H1 (cell line): ENCODE measurements at regions not wholly inside any gene's neighbourhood (a gene's known extent, or its start where the extent isn't known, plus 50 kb on each side); places are given as distances from the start of the nearest gene placed in this dataset.

Source experiments
- CTCF ChIA-PET: fragments of 300-600 bp; sonication (Branson Sonifier 250); formaldehyde crosslinking; loops from one replicate; lab custom pipeline; 2021; ENCODE audit not compliant: partially characterized antibody; lab: Charles Lee
- POLR2A ChIA-PET: fragments of 300-600 bp; sonication (Branson Sonifier 250); formaldehyde crosslinking; loops from one replicate; lab custom pipeline; 2021; ENCODE audit warnings: inconsistent platforms; ENCODE audit not compliant: partially characterized antibody; lab: Charles Lee
- DNase-seq, 2 experiments: peaks; one replicate each; pipeline versions ENCODE4 v3.0.0 to v3.0.0-alpha.2; 2010 to 2022; ENCODE audit warnings: low spot score in 2 of 2, low read depth in 1 of 2, mixed read lengths in 1 of 2
- FAIRE-seq: peaks from 2 replicates; lab custom pipeline; 2011; peaks lifted over from hg19 to GRCh38; lab: Jason Lieb, UNC
- H2AFZ ChIP-seq: 2 replicates; pipeline ENCODE4 v1.8.1; 2012; ENCODE audit warnings: low read length, inconsistent platforms
- H2AK5ac ChIP-seq: 2 replicates; pipeline ENCODE4 v1.6.1; 2013; ENCODE audit warnings: low read depth, low read length
- H2BK120ac ChIP-seq: replicated peaks from 2 replicates; pipeline ENCODE3; 2013; ENCODE audit warnings: low read depth, low read length, inconsistent platforms
- H2BK12ac ChIP-seq: 2 replicates; pipeline ENCODE4 v1.6.1; 2013; ENCODE audit warnings: low read depth, low read length
- H2BK15ac ChIP-seq: 2 replicates; pipeline ENCODE4 v1.6.1; 2013; ENCODE audit warnings: low read length
- H2BK20ac ChIP-seq: 2 replicates; pipeline ENCODE4 v1.6.1; 2013; ENCODE audit warnings: low read length
- H2BK5ac ChIP-seq: 2 replicates; pipeline ENCODE4 v1.6.1; 2013; ENCODE audit warnings: low read depth, low read length
- H3K14ac ChIP-seq: 2 replicates; pipeline ENCODE4 v1.6.1; 2013; ENCODE audit warnings: inconsistent platforms; ENCODE audit not compliant: insufficient read length
- H3K18ac ChIP-seq: 2 replicates; pipeline ENCODE4 v1.6.1; 2013; ENCODE audit warnings: low read length; ENCODE audit errors: extremely low read depth
- H3K23ac ChIP-seq: 2 replicates; pipeline ENCODE4 v1.6.1; 2013; ENCODE audit warnings: inconsistent platforms; ENCODE audit not compliant: insufficient read length
- H3K23me2 ChIP-seq: 2 replicates; pipeline ENCODE4 v1.6.1; 2013; ENCODE audit warnings: low read depth, low read length
- H3K27ac ChIP-seq: 2 replicates; pipeline ENCODE4 v1.6.1; 2011; ENCODE audit warnings: low read depth, low read length, inconsistent platforms
- H3K27me3 ChIP-seq, 4 experiments: replicated peaks in 1 of 4; 1 replicate in 1 of 4; 2 replicates in 3 of 4; pipeline versions ENCODE4 v1.6.1 to v1.8.1; 2011 to 2013; ENCODE audit warnings: low read length in 3 of 4, mild to moderate bottlenecking in 3 of 4, inconsistent platforms in 2 of 4, mixed read lengths in 2 of 4, moderate library complexity in 1 of 4; ENCODE audit not compliant: control insufficient read depth in 3 of 4, insufficient read depth in 3 of 4; ENCODE audit errors: extremely low read depth in 1 of 4
- H3K36me3 ChIP-seq, 4 experiments: 2 replicates each; pipeline versions ENCODE4 v1.6.1 to v1.8.1; 2011 to 2013; ENCODE audit warnings: mild to moderate bottlenecking in 4 of 4, low read length in 3 of 4, moderate library complexity in 2 of 4, control low read depth in 1 of 4, inconsistent platforms in 1 of 4; ENCODE audit not compliant: insufficient read depth in 4 of 4, control insufficient read depth in 2 of 4
- H3K4ac ChIP-seq: replicated peaks from 2 replicates; pipeline ENCODE3; 2013; ENCODE audit warnings: low read length, low read depth, mixed read lengths, inconsistent platforms; ENCODE audit not compliant: insufficient read length
- H3K4me1 ChIP-seq, 4 experiments: replicated peaks in 1 of 4; 1 replicate in 1 of 4; 2 replicates in 3 of 4; pipeline versions ENCODE4 v1.6.1 to v1.8.1; 2011 to 2013; ENCODE audit warnings: low read length in 3 of 4, inconsistent platforms in 2 of 4, mixed read lengths in 1 of 4; ENCODE audit not compliant: insufficient read depth in 4 of 4, control insufficient read depth in 3 of 4
- H3K4me2 ChIP-seq, 2 experiments: 2 replicates each; pipeline versions ENCODE4 v1.6.1 to v1.8.1; 2011 to 2013; ENCODE audit warnings: low read depth in 2 of 2, low read length in 2 of 2, control low read depth in 1 of 2, inconsistent platforms in 1 of 2, mild to moderate bottlenecking in 1 of 2; ENCODE audit not compliant: insufficient read depth in 1 of 2
- H3K4me3 ChIP-seq, 4 experiments: fragments of 200-600, 300-600 bp in 1 of 4; sonication (generic), shearing (Covaris generic), sonication (Bioruptor Twin) in 1 of 4; 2 replicates each; pipeline versions ENCODE4 v1.5.1 to v1.8.1; 2011 to 2016; ENCODE audit warnings: low read length in 4 of 4, low read depth in 3 of 4, control low read depth in 2 of 4, inconsistent platforms in 2 of 4, mild to moderate bottlenecking in 2 of 4, mixed read lengths in 1 of 4, moderate library complexity in 1 of 4; ENCODE audit not compliant: insufficient read depth in 2 of 4; ENCODE audit errors: extremely low read depth in 1 of 4
- H3K56ac ChIP-seq: replicated peaks from 2 replicates; pipeline ENCODE3; 2013; ENCODE audit warnings: low read depth, mild to moderate bottlenecking, mixed read lengths, low read length, inconsistent platforms; ENCODE audit not compliant: insufficient read length
- H3K79me1 ChIP-seq: 2 replicates; pipeline ENCODE4 v1.6.1; 2013; ENCODE audit warnings: low read depth, low read length, control low read depth
- H3K79me2 ChIP-seq, 2 experiments: 2 replicates each; pipeline versions ENCODE4 v1.6.1 to v1.8.1; 2012 to 2013; ENCODE audit warnings: low read length in 2 of 2, mild to moderate bottlenecking in 2 of 2, inconsistent platforms in 1 of 2; ENCODE audit not compliant: insufficient read depth in 2 of 2, control insufficient read depth in 1 of 2
- H3K9ac ChIP-seq, 4 experiments: replicated peaks in 1 of 4; 1 replicate in 1 of 4; 2 replicates in 3 of 4; pipeline versions ENCODE4 v1.6.1 to v1.8.1; 2011 to 2013; ENCODE audit warnings: low read depth in 3 of 4, low read length in 3 of 4, control low read depth in 2 of 4, mild to moderate bottlenecking in 2 of 4, moderate library complexity in 2 of 4, inconsistent platforms in 1 of 4; ENCODE audit errors: extremely low read depth in 1 of 4
- H3K9me3 ChIP-seq, 2 experiments: 2 replicates each; pipeline versions ENCODE4 v1.6.1 to v1.8.1; 2012 to 2013; ENCODE audit warnings: mild to moderate bottlenecking in 2 of 2, moderate library complexity in 2 of 2, control low read depth in 1 of 2, inconsistent platforms in 1 of 2, low read depth in 1 of 2, low read length in 1 of 2, mixed read lengths in 1 of 2; ENCODE audit not compliant: insufficient read depth in 2 of 2
- H4K20me1 ChIP-seq, 2 experiments: replicated peaks in 1 of 2; 2 replicates each; pipeline versions ENCODE3 to v1.8.1; 2011 to 2013; ENCODE audit warnings: inconsistent platforms in 2 of 2, low read length in 2 of 2, mild to moderate bottlenecking in 1 of 2; ENCODE audit not compliant: insufficient read depth in 2 of 2, control insufficient read depth in 1 of 2
- H4K5ac ChIP-seq: 2 replicates; pipeline ENCODE4 v1.6.1; 2013; ENCODE audit warnings: low read length, low read depth, mixed read lengths, inconsistent platforms; ENCODE audit not compliant: insufficient read length
- H4K8ac ChIP-seq: 2 replicates; pipeline ENCODE4 v1.8.0; 2013; ENCODE audit warnings: mild to moderate bottlenecking, moderate library complexity, low read length, inconsistent platforms; ENCODE audit not compliant: insufficient read depth; ENCODE audit errors: extremely low read depth
- H4K91ac ChIP-seq: replicated peaks from 2 replicates; pipeline ENCODE3; 2013; ENCODE audit warnings: low read length, mixed read lengths, inconsistent platforms; ENCODE audit not compliant: insufficient read length
- ATF3 ChIP-seq: IDR thresholded peaks from 2 replicates; pipeline ENCODE4 v1.6.1; 2011; ENCODE audit warnings: low read depth, mild to moderate bottlenecking, low read length; ENCODE audit not compliant: insufficient read depth
- BACH1 ChIP-seq: IDR thresholded peaks from 2 replicates; pipeline ENCODE4 v1.6.1; 2012; ENCODE audit warnings: low read length, improper control_type of control experiment
- CBX5 ChIP-seq: fragments of 300-800, 300-1000 bp; sonication (generic); IDR thresholded peaks from 2 replicates; pipeline ENCODE4 v1.7.1; 2016; ENCODE audit warnings: antibody characterized with exemption, low read length, low read depth
- CHD1 ChIP-seq: IDR thresholded peaks from 2 replicates; pipeline ENCODE4 v1.6.1; 2012; ENCODE audit warnings: low read depth, low read length, improper control_type of control experiment
- EP300 ChIP-seq, 2 experiments: IDR thresholded peaks; 1 replicate in 1 of 2; 2 replicates in 1 of 2; pipeline ENCODE4 v1.6.1; 2011 to 2012; ENCODE audit warnings: low read depth in 2 of 2, low read length in 2 of 2, mild to moderate bottlenecking in 2 of 2, borderline replicate concordance in 1 of 2, inconsistent platforms in 1 of 2, moderate library complexity in 1 of 2
- JUND ChIP-seq: IDR thresholded peaks from 2 replicates; pipeline ENCODE4 v1.6.1; 2011; ENCODE audit warnings: mild to moderate bottlenecking, improper control_type of control experiment, low read length
- PHF8 ChIP-seq: fragments of 200-600 bp; sonication (generic); conservative IDR thresholded peaks from 2 replicates; pipeline ENCODE4 v1.7.1; 2012; ENCODE audit warnings: low read depth, mild to moderate bottlenecking, inconsistent platforms, low read length, moderate library complexity
- SAP30 ChIP-seq: fragments of 300-600 bp; sonication (generic); IDR thresholded peaks from 2 replicates; pipeline ENCODE4 v1.7.1; 2012; ENCODE audit warnings: low read length, moderate library complexity, mild to moderate bottlenecking, inconsistent platforms; ENCODE audit not compliant: insufficient read depth, insufficient replicate concordance
- SP4 ChIP-seq: IDR thresholded peaks from 2 replicates; pipeline ENCODE4 v1.6.1; 2012; ENCODE audit warnings: low read length, inconsistent platforms
- SRF ChIP-seq: IDR thresholded peaks from 2 replicates; pipeline ENCODE4 v1.6.1; 2011; ENCODE audit warnings: mild to moderate bottlenecking, low read depth, low read length, moderate library complexity
- TAF1 ChIP-seq: IDR thresholded peaks from 2 replicates; pipeline ENCODE4 v1.6.1; 2011; ENCODE audit warnings: mild to moderate bottlenecking, low read depth, low read length
- USF2 ChIP-seq: IDR thresholded peaks from 2 replicates; pipeline ENCODE4 v1.6.1; 2011; ENCODE audit warnings: low read length, improper control_type of control experiment
- WGBS, 2 experiments: shearing (Covaris generic) in 1 of 2; methylation state at CpG; one replicate each; pipeline versions ENCODE4 v1.1.6 to v1.1.7; 2013 to 2015; ENCODE audit warnings: low lambda C conversion rate in 2 of 2, mixed read lengths in 2 of 2, inconsistent platforms in 1 of 2, low coverage in 1 of 2, missing lambda C conversion rate in 1 of 2; ENCODE audit not compliant: insufficient replicate concordance in 2 of 2, insufficient coverage in 1 of 2, insufficient read length in 1 of 2; ENCODE audit errors: extremely low coverage in 1 of 2, missing lambda C conversion rate in 1 of 2; 5-methylcytosine and 5-hydroxymethylcytosine counted together

GRCh38 chr1:181416268-181416860 is 67.0 kb upstream of the CACNA1E start:
- Histone ChIP-seq H3K4me3 (no peak overlapping the region), H3K23ac (no peak overlapping the region), H4K20me1 (no peaks in the 10 kb centered on the region), H2BK20ac (no peak overlapping the region), H3K23me2 (no peaks in the 10 kb centered on the region), H4K8ac (no peak overlapping the region), H3K4me1 (no peaks in the 10 kb centered on the region), H3K4me2 (no peak overlapping the region), H2BK5ac (no peak overlapping the region), H4K5ac (no peak overlapping the region), H3K14ac (no peak overlapping the region), H2BK12ac (no peak overlapping the region), H3K79me2 (no peaks in the 10 kb centered on the region), H2BK15ac (no peak overlapping the region), H2BK120ac (no peak overlapping the region), H3K27ac (no peak overlapping the region), H3K56ac (no peak overlapping the region), H3K27me3 (no peaks in the 10 kb centered on the region), H2AFZ (no peak overlapping the region), H3K4ac (no peak overlapping the region), H3K18ac (no peak overlapping the region), H2AK5ac (no peak overlapping the region), H3K79me1 (no peaks in the 10 kb centered on the region), H3K9me3 (no peaks in the 10 kb centered on the region), H3K9ac (no peak overlapping the region), H4K91ac (no peak overlapping the region), H3K36me3 (no peaks in the 10 kb centered on the region)
- TF ChIP-seq SP4 = no peak
- no peak for TF ChIP-seq CBX5
- no peak for TF ChIP-seq SAP30
- TF ChIP-seq CHD1 = no peak
- TF ChIP-seq TAF1 = no peak
- no peak for TF ChIP-seq BACH1
- TF ChIP-seq ATF3 = no peak
- TF ChIP-seq JUND = no peak
- TF ChIP-seq EP300 (IDR thresholded peaks at IDR 0.05; ENCODE audit: borderline replicate concordance in 1 of 2, low read depth in 2 of 2, low read length in 2 of 2) = no peak
- TF ChIP-seq PHF8 = no peak
- no peak for TF ChIP-seq USF2
- no peak for TF ChIP-seq SRF
- ChIA-PET CTCF (interaction anchor here (1.2 to 4.6 kb wide), 5 partner anchors 12 to 638 kb away, joined by 3 to 22 read pairs (median 5); no protein-coding TSS in a partner anchor), POLR2A (no interaction called here)
- 80% methylated on average over 7 of the region's 7 CpGs; no CpG with 5 or more reads in 1 of the 2 experiments for WGBS, 2 experiments
- FAIRE-seq (no peak), DNase-seq (no peak)
